Tibial artery (tissue), 4 donors: ENCODE measurements at regions not wholly inside any gene's neighbourhood (a gene's known extent, or its start where the extent isn't known, plus 50 kb on each side); places are given as distances from the start of the nearest gene placed in this dataset.

Experiments
- DNase-seq, 2 donors: peaks; one replicate each; pipeline ENCODE4 v3.0.0-alpha.2; 2019
- H3K27ac ChIP-seq, 2 donors: fragments of 200-600 bp; sonication (generic) in 1 of 2; 1 replicate in 1 of 2; 2 replicates in 1 of 2; pipeline ENCODE4 v1.5.1; 2018 to 2019; ENCODE audit warnings: mild to moderate bottlenecking in 1 of 2
- H3K27me3 ChIP-seq, 2 donors: fragments of 200-600 bp; sonication (generic) in 1 of 2; one replicate each; pipeline versions ENCODE4 v1.5.1 to v1.6.0; 2016 to 2019
- H3K36me3 ChIP-seq, 3 donors: fragments of 200-600 bp; sonication (generic) in 2 of 3; one replicate each; pipeline ENCODE4 v1.5.1; 2016 to 2019; ENCODE audit warnings: mild to moderate bottlenecking in 2 of 3
- H3K4me1 ChIP-seq, 4 donors: fragments of 200-600 bp; sonication (generic) in 2 of 4; 1 replicate in 3 of 4; 2 replicates in 1 of 4; pipeline ENCODE4 v1.5.1; 2016 to 2019
- H3K4me3 ChIP-seq, 2 donors: fragments of 200-600 bp; sonication (generic) in 1 of 2; 1 replicate in 1 of 2; 2 replicates in 1 of 2; pipeline ENCODE4 v1.5.1; 2018 to 2019; ENCODE audit warnings: mild to moderate bottlenecking in 2 of 2
- H3K9me3 ChIP-seq, 3 donors: fragments of 200-600 bp; sonication (generic) in 1 of 3; one replicate each; pipeline ENCODE4 v1.5.1; 2016 to 2019
- CTCF ChIP-seq, 2 experiments: fragments of 200-600 bp in 1 of 2; fragments of 450-650 bp in 1 of 2; IDR thresholded peaks; one replicate each; pipeline ENCODE4 v1.5.1; 2017 to 2019; ENCODE audit warnings: antibody characterized with exemption in 2 of 2, mild to moderate bottlenecking in 1 of 2, moderate library complexity in 1 of 2
- intact Hi-C: fragments of 100-400 bp; cut with DNase I; formaldehyde crosslinking; loops from one replicate; pipeline ENCODE4 v1.15.0; 2023; ENCODE audit warnings: low total_unique reads

- TF ChIP-seq CTCF (IDR thresholded peaks at IDR 0.05): no peak
- no peaks in the 10 kb centered on the region for H3K27me3 ChIP-seq
These were observed 342.9 kb downstream of the VGLL3 start for GRCh38 chr3:86648087-86648486.

GRCh38 chr3:86645756-86646155 is 345.2 kb downstream of the VGLL3 start:
- intact Hi-C loops: no loop called here
- no peak for TF ChIP-seq CTCF (IDR thresholded peaks at IDR 0.05)

More at GRCh38 chr3:86648087-86648486, 342.9 kb downstream of the VGLL3 start:
- Histone ChIP-seq H3K27ac (no peak overlapping the region), H3K4me1 (no peaks in the 10 kb centered on the region), H3K9me3 (no peaks in the 10 kb centered on the region), H3K4me3 (no peak overlapping the region), H3K36me3 (no peaks in the 10 kb centered on the region)
- no peak for DNase-seq
- intact Hi-C loops: no loop called here

GRCh38 chr3:86634361-86634760 is 356.6 kb downstream of the VGLL3 start:
- H3K27ac ChIP-seq: no peak overlapping the region
- intact Hi-C loops: no loop called here

More at GRCh38 chr3:86645756-86646155, 345.2 kb downstream of the VGLL3 start:
- Histone ChIP-seq H3K27ac (no peak overlapping the region), H3K27me3 (no peaks in the 10 kb centered on the region), H3K4me3 (no peak overlapping the region), H3K4me1 (no peaks in the 10 kb centered on the region), H3K9me3 (no peaks in the 10 kb centered on the region), H3K36me3 (no peaks in the 10 kb centered on the region)
- DNase-seq: no peak

GRCh38 chr3:86629511-86629910 is 361.4 kb downstream of the VGLL3 start:
- Histone ChIP-seq H3K4me3 (no peak overlapping the region), H3K4me1 (no peaks in the 10 kb centered on the region), H3K36me3 (no peaks in the 10 kb centered on the region), H3K27me3 (no peaks in the 10 kb centered on the region), H3K9me3 (no peaks in the 10 kb centered on the region), H3K27ac (no peak overlapping the region)
- intact Hi-C loops: no loop called here
- no peak for DNase-seq
- no peak for TF ChIP-seq CTCF (IDR thresholded peaks at IDR 0.05)

More at GRCh38 chr3:86634361-86634760, 356.6 kb downstream of the VGLL3 start:
- TF ChIP-seq CTCF (IDR thresholded peaks at IDR 0.05): no peak
- Histone ChIP-seq H3K4me1 (no peaks in the 10 kb centered on the region), H3K9me3 (no peaks in the 10 kb centered on the region), H3K27me3 (no peaks in the 10 kb centered on the region), H3K36me3 (no peaks in the 10 kb centered on the region), H3K4me3 (no peak overlapping the region)
- no peak for DNase-seq

- TF ChIP-seq CTCF (IDR thresholded peaks at IDR 0.05): no peak
- Histone ChIP-seq H3K27me3 (no peaks in the 10 kb centered on the region), H3K4me1 (no peaks in the 10 kb centered on the region), H3K36me3 (no peaks in the 10 kb centered on the region), H3K9me3 (no peaks in the 10 kb centered on the region), H3K4me3 (no peak overlapping the region), H3K27ac (no peak overlapping the region)
- intact Hi-C loops: no loop called here
- DNase-seq: no peak
These were observed 366.8 kb downstream of the VGLL3 start for GRCh38 chr3:86624192-86624591.

- peaks cover 0 to 10% (median 0%) of the 10 kb centered on the region in 3 donors for H3K9me3 ChIP-seq
- TF ChIP-seq CTCF (IDR thresholded peaks at IDR 0.05): no peak
- DNase-seq: no peak
- no peak overlapping the region for H3K4me3 ChIP-seq
- no peaks in the 10 kb centered on the region for H3K4me1 ChIP-seq
- no peaks in the 10 kb centered on the region for H3K36me3 ChIP-seq
- no peak overlapping the region for H3K27ac ChIP-seq
- no peaks in the 10 kb centered on the region for H3K27me3 ChIP-seq
- intact Hi-C loops: no loop called here
These were observed 372.2 kb downstream of the VGLL3 start for GRCh38 chr3:86618706-86619105.
